SK-N-SH (cell line): ENCODE measurements at regions not wholly inside any gene's neighbourhood (a gene's known extent, or its start where the extent isn't known, plus 50 kb on each side); places are given as distances from the start of the nearest gene placed in this dataset.

Source experiments
- CTCF ChIA-PET: fragments of 300-600, 350-600 bp; formaldehyde crosslinking; extraction: SDS; loops from one replicate; lab custom pipeline; 2021; lab: Yijun Ruan, JAX
- POLR2A ChIA-PET: fragments of 350-600 bp; sonication (Branson Sonifier 250); formaldehyde crosslinking; extraction: SDS; loops from one replicate; lab custom pipeline; 2020; ENCODE audit warnings: antibody characterized with exemption, inconsistent platforms; lab: Yijun Ruan, JAX
- DNase-seq: peaks from one replicate; pipeline ENCODE4 v3.0.0; 2012
- H2AFZ ChIP-seq: fragments of 200-600 bp; sonication (generic); 2 replicates; pipeline ENCODE4 v1.8.1; 2016; ENCODE audit warnings: antibody characterized with exemption, mild to moderate bottlenecking, low read depth
- H3F3A ChIP-seq: fragments of 200-600 bp; sonication (generic); replicated peaks from 2 replicates; pipeline ENCODE3; 2016; ENCODE audit warnings: antibody characterized with exemption, mild to moderate bottlenecking; ENCODE audit not compliant: insufficient read depth
- H3K27ac ChIP-seq, 2 experiments: fragments of 200-500 bp in 1 of 2; fragments of 200-600 bp in 1 of 2; sonication (Bioruptor generic) in 1 of 2; sonication (generic), shearing (Covaris generic) in 1 of 2; 2 replicates each; pipeline versions ENCODE4 v1.5.1 to v1.6.1; 2014 to 2016; ENCODE audit warnings: low read depth in 2 of 2, inconsistent platforms in 1 of 2, low read length in 1 of 2, mild to moderate bottlenecking in 1 of 2, mixed read lengths in 1 of 2
- H3K27me3 ChIP-seq: fragments of 200-600 bp; sonication (generic), shearing (Covaris generic); 2 replicates; pipeline ENCODE4 v1.6.1; 2016; ENCODE audit warnings: mixed run types; ENCODE audit not compliant: insufficient read depth
- H3K36me3 ChIP-seq, 2 experiments: fragments of 200-500 bp in 1 of 2; fragments of 200-600 bp in 1 of 2; sonication (Bioruptor generic) in 1 of 2; sonication (generic) in 1 of 2; replicated peaks in 1 of 2; 2 replicates each; pipeline versions ENCODE3 to v1.5.1; 2014 to 2016; ENCODE audit warnings: low read length in 1 of 2, mild to moderate bottlenecking in 1 of 2; ENCODE audit not compliant: insufficient read depth in 2 of 2, control insufficient read depth in 1 of 2
- H3K4me1 ChIP-seq, 2 experiments: fragments of 200-500 bp in 1 of 2; fragments of 200-600 bp in 1 of 2; sonication (Bioruptor generic) in 1 of 2; sonication (generic), shearing (Covaris generic) in 1 of 2; 2 replicates each; pipeline versions ENCODE4 v1.5.1 to v1.6.1; 2014 to 2016; ENCODE audit warnings: low read depth in 1 of 2, low read length in 1 of 2, mixed run types in 1 of 2; ENCODE audit not compliant: insufficient read depth in 2 of 2, control insufficient read depth in 1 of 2
- H3K4me2 ChIP-seq: fragments of 200-600 bp; sonication (generic), shearing (Covaris generic); 2 replicates; pipeline ENCODE4 v1.6.1; 2017; ENCODE audit warnings: mixed run types
- H3K4me3 ChIP-seq, 2 experiments: fragments of 200-500 bp in 1 of 2; fragments of 200-600 bp in 1 of 2; sonication (Bioruptor generic) in 1 of 2; sonication (generic), shearing (Covaris generic) in 1 of 2; 2 replicates each; pipeline versions ENCODE4 v1.5.1 to v1.8.1; 2014 to 2016; ENCODE audit warnings: low read depth in 2 of 2, inconsistent platforms in 1 of 2, low read length in 1 of 2, mild to moderate bottlenecking in 1 of 2, mixed read lengths in 1 of 2, moderate library complexity in 1 of 2
- H3K79me2 ChIP-seq: fragments of 200-600 bp; sonication (generic); 2 replicates; pipeline ENCODE4 v1.8.1; 2017; ENCODE audit warnings: mild to moderate bottlenecking; ENCODE audit not compliant: insufficient read depth
- H3K9ac ChIP-seq: fragments of 200-600 bp; sonication (generic); 2 replicates; pipeline ENCODE4 v1.6.1; 2017; ENCODE audit warnings: mixed run types
- H3K9me2 ChIP-seq: fragments of 200-600 bp; sonication (generic); 2 replicates; pipeline ENCODE4 v1.6.1; 2017; ENCODE audit warnings: mixed run types
- H3K9me3 ChIP-seq: fragments of 200-600 bp; sonication (generic); 2 replicates; pipeline ENCODE4 v1.6.1; 2017; ENCODE audit warnings: mixed run types, mild to moderate bottlenecking, moderate library complexity
- H4K20me1 ChIP-seq: fragments of 200-600 bp; sonication (generic); 2 replicates; pipeline ENCODE4 v1.6.1; 2017; ENCODE audit warnings: mild to moderate bottlenecking, mixed run types; ENCODE audit not compliant: insufficient read depth
- CHD2 ChIP-seq: fragments of 150-350 bp; IDR thresholded peaks from 2 replicates; pipeline ENCODE4 v1.6.1; 2018; ENCODE audit warnings: low read length; ENCODE audit not compliant: partially characterized antibody
- ELF1 ChIP-seq: IDR thresholded peaks from 2 replicates; pipeline ENCODE4 v1.4.0; 2012
- EP300 ChIP-seq, 2 experiments: IDR thresholded peaks; 2 replicates each; pipeline versions ENCODE4 v1.4.0 to v1.6.1; 2012; ENCODE audit warnings: borderline replicate concordance in 1 of 2, low read depth in 1 of 2, low read length in 1 of 2
- FOXJ3 ChIP-seq: sonication (generic); formaldehyde crosslinking; IDR thresholded peaks from 2 replicates; pipeline ENCODE4 v1.5.1; 2020; ENCODE audit warnings: mild to moderate bottlenecking, missing genetic modification reagents
- MEF2A ChIP-seq: IDR thresholded peaks from 2 replicates; pipeline ENCODE4 v1.4.0; 2012; ENCODE audit warnings: low read depth, borderline replicate concordance
- MXI1 ChIP-seq: IDR thresholded peaks from 2 replicates; pipeline ENCODE4 v1.6.1; 2012; ENCODE audit warnings: mild to moderate bottlenecking, low read depth, low read length, improper control_type of control experiment
- POLR2AphosphoS5 ChIP-seq: IDR thresholded peaks from 2 replicates; pipeline ENCODE4 v1.6.1; 2012; ENCODE audit warnings: low read depth, low read length
- RCOR1 ChIP-seq: fragments of 150-350 bp; IDR thresholded peaks from 2 replicates; pipeline ENCODE4 v1.6.1; 2017; ENCODE audit warnings: antibody characterized with exemption, low read length
- SMC3 ChIP-seq: IDR thresholded peaks from 2 replicates; pipeline ENCODE4 v1.6.1; 2012; ENCODE audit warnings: low read depth, low read length, improper control_type of control experiment
- TEAD4 ChIP-seq: IDR thresholded peaks from 2 replicates; pipeline ENCODE4 v1.4.0; 2012; ENCODE audit warnings: mild to moderate bottlenecking, borderline replicate concordance; ENCODE audit not compliant: insufficient read depth
- USF2 ChIP-seq: fragments of 150-350 bp; IDR thresholded peaks from 2 replicates; pipeline ENCODE4 v1.6.1; 2017; ENCODE audit warnings: antibody characterized with exemption, low read length, low read depth, borderline replicate concordance
- WGBS: methylation state at CpG from one replicate; pipeline ENCODE4 v1.1.6; 2017; ENCODE audit warnings: low lambda C conversion rate; 5-methylcytosine and 5-hydroxymethylcytosine counted together
- TF ChIP-seq, protein P1 (sequence below): IDR thresholded peaks from 2 replicates; pipeline ENCODE4 v1.6.1; 2012; ENCODE audit warnings: mild to moderate bottlenecking, low read depth, low read length, moderate library complexity
- TF ChIP-seq, protein P2 (sequence below): IDR thresholded peaks from 2 replicates; pipeline ENCODE4 v1.4.0; 2012; ENCODE audit warnings: low read depth, borderline replicate concordance

- Histone ChIP-seq H3K9ac (no peak overlapping the region), H3K4me3 (no peak overlapping the region), H3K9me3 (no peaks in the 10 kb centered on the region), H3K9me2 (no peaks in the 10 kb centered on the region), H3K4me1 (no peaks in the 10 kb centered on the region), H3F3A (no peaks in the 10 kb centered on the region), H3K36me3 (no peaks in the 10 kb centered on the region), H3K79me2 (no peaks in the 10 kb centered on the region), H3K27ac (no peak overlapping the region), H2AFZ (no peak overlapping the region), H4K20me1 (no peaks in the 10 kb centered on the region), H3K4me2 (no peak overlapping the region)
- ChIA-PET CTCF (no interaction called here), POLR2A (no interaction called here)
- WGBS = 0% methylated on average over 2 of the region's 2 CpGs
- TF ChIP-seq FOXJ3 (no peak), MEF2A (no peak), TEAD4 (no peak), CHD2 (no peak), USF2 (no peak), POLR2AphosphoS5 (no peak), RCOR1 (no peak)
- TF ChIP-seq, protein P1, sequence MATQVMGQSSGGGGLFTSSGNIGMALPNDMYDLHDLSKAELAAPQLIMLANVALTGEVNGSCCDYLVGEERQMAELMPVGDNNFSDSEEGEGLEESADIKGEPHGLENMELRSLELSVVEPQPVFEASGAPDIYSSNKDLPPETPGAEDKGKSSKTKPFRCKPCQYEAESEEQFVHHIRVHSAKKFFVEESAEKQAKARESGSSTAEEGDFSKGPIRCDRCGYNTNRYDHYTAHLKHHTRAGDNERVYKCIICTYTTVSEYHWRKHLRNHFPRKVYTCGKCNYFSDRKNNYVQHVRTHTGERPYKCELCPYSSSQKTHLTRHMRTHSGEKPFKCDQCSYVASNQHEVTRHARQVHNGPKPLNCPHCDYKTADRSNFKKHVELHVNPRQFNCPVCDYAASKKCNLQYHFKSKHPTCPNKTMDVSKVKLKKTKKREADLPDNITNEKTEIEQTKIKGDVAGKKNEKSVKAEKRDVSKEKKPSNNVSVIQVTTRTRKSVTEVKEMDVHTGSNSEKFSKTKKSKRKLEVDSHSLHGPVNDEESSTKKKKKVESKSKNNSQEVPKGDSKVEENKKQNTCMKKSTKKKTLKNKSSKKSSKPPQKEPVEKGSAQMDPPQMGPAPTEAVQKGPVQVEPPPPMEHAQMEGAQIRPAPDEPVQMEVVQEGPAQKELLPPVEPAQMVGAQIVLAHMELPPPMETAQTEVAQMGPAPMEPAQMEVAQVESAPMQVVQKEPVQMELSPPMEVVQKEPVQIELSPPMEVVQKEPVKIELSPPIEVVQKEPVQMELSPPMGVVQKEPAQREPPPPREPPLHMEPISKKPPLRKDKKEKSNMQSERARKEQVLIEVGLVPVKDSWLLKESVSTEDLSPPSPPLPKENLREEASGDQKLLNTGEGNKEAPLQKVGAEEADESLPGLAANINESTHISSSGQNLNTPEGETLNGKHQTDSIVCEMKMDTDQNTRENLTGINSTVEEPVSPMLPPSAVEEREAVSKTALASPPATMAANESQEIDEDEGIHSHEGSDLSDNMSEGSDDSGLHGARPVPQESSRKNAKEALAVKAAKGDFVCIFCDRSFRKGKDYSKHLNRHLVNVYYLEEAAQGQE = no peak
- TF ChIP-seq, all 33 proteins: peak for 0
- no peaks in the 10 kb centered on the region for H3K27me3 ChIP-seq
- DNase-seq = no peak
Observed at GRCh38 chr2:80722803-80723202, 418.3 kb upstream of the LRRTM1 start.

DNA sequence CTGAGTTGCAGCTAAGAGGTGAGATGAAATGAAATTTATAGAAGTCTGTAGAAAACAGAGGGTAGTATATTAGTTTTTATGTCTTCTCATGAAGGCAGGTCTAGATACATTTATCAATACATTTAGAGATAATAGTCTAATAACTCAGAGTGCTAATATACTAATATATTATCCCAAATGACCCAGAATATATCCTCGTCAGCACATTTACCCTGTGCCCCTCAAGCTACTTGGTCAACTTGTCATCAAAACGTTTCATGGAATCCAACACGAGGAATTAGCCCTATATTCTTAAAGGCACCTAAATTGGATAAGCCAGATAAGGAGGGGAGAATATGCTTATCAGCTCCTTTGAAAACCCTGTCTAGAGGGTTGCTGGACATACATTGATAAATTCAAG lies 415.1 kb upstream of the LRRTM1 start:
- TF ChIP-seq ELF1 (no peak), CHD2 (no peak), SMC3 (no peak), MXI1 (no peak), RCOR1 (no peak), EP300 (IDR thresholded peaks at IDR 0.05; ENCODE audit: borderline replicate concordance in 1 of 2, low read depth in 1 of 2, low read length in 1 of 2) (no peak)
- TF ChIP-seq, protein P2, sequence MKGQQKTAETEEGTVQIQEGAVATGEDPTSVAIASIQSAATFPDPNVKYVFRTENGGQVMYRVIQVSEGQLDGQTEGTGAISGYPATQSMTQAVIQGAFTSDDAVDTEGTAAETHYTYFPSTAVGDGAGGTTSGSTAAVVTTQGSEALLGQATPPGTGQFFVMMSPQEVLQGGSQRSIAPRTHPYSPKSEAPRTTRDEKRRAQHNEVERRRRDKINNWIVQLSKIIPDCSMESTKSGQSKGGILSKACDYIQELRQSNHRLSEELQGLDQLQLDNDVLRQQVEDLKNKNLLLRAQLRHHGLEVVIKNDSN = no peak
- Histone ChIP-seq H3K79me2 (no peaks in the 10 kb centered on the region), H3K9me2 (no peaks in the 10 kb centered on the region), H3K4me1 (no peaks in the 10 kb centered on the region), H3K9ac (no peak overlapping the region), H3K27me3 (no peaks in the 10 kb centered on the region), H3K27ac (no peak overlapping the region), H2AFZ (no peak overlapping the region), H3K9me3 (no peaks in the 10 kb centered on the region), H3F3A (no peaks in the 10 kb centered on the region), H3K36me3 (no peaks in the 10 kb centered on the region), H3K4me2 (no peak overlapping the region), H3K4me3 (no peak overlapping the region), H4K20me1 (no peaks in the 10 kb centered on the region)
- 9% methylated on average over 3 of the region's 3 CpGs for WGBS
- POLR2A ChIA-PET = no interaction called here
- no peak for DNase-seq
- CTCF ChIA-PET = interaction anchor here (0.6 kb wide), 1 partner anchor 14 kb away, joined by 3 read pairs; no protein-coding TSS in a partner anchor
